Erythroblast (primary cell): ENCODE measurements at regions not wholly inside any gene's neighbourhood (a gene's known extent, or its start where the extent isn't known, plus 50 kb on each side); places are given as distances from the start of the nearest gene placed in this dataset.
"Not testable (repeated sequence)": the region's sequence is repeated elsewhere in the genome, so short reads cannot be mapped to it uniquely, and the experiment has no call there.

Source experiments
- DNase-seq, 2 experiments: peaks; one replicate each; lab custom pipeline; 2025; lab: John Stamatoyannopoulos, UW
- GATA1 ChIP-seq: IDR thresholded peaks from 2 replicates; pipeline ENCODE4 v1.6.1; 2011; ENCODE audit warnings: low read depth, mild to moderate bottlenecking, control low read depth, low read length, moderate library complexity
- POLR2A ChIP-seq: IDR thresholded peaks from 2 replicates; pipeline ENCODE4 v1.6.1; 2011; ENCODE audit warnings: mild to moderate bottlenecking, low read length

GRCh38 chr2:145807554-145807953, 1287.6 kb upstream of the ZEB2 start:
- no peak for TF ChIP-seq GATA1
- no peak for TF ChIP-seq POLR2A
- DNase-seq = no peak

- DNase-seq = no peak
Measured at GRCh38 chr2:145806546-145806945, 1286.6 kb upstream of the ZEB2 start.

GRCh38 chr2:145802133-145802532, 1282.2 kb upstream of the ZEB2 start:
- no peak for DNase-seq
- TF ChIP-seq GATA1 (no peak), POLR2A (no peak)

More at GRCh38 chr2:145806546-145806945, 1286.6 kb upstream of the ZEB2 start:
- TF ChIP-seq POLR2A (no peak), GATA1 (no peak)

GRCh38 chr2:145801210-145801609, 1281.3 kb upstream of the ZEB2 start:
- no peak for TF ChIP-seq POLR2A
- TF ChIP-seq GATA1 = no peak
- no peak for DNase-seq

GRCh38 chr2:145800151-145801091, 1280.5 kb upstream of the ZEB2 start:
- no peak for TF ChIP-seq POLR2A
- TF ChIP-seq GATA1 = no peak
- peak; percentile 4 to 41 for DNase-seq

- DNase-seq = no peak
- TF ChIP-seq POLR2A (no peak), GATA1 (no peak)
Measured at GRCh38 chr2:145799595-145800108, 1279.7 kb upstream of the ZEB2 start.

- TF ChIP-seq POLR2A (no peak), GATA1 (no peak)
- no peak for DNase-seq
Measured at GRCh38 chr2:145798419-145798818, 1278.5 kb upstream of the ZEB2 start.

- DNase-seq = no peak
- no peak for TF ChIP-seq POLR2A
- TF ChIP-seq GATA1 = no peak
Measured at GRCh38 chr2:145797692-145798091, 1277.8 kb upstream of the ZEB2 start.

GRCh38 chr2:145792745-145793144, 1272.8 kb upstream of the ZEB2 start:
- DNase-seq = no peak
- TF ChIP-seq POLR2A (no peak), GATA1 (no peak)

GRCh38 chr2:145789636-145790035, 1269.7 kb upstream of the ZEB2 start:
- DNase-seq = peak in 1 of 2 experiments; percentile 16
- no peak for TF ChIP-seq GATA1
- TF ChIP-seq POLR2A = no peak

GRCh38 chr2:145787597-145788361, 1267.9 kb upstream of the ZEB2 start:
- DNase-seq = not testable (repeated sequence)

GRCh38 chr2:145782607-145783006, 1262.7 kb upstream of the ZEB2 start:
- DNase-seq = not testable (repeated sequence)

- TF ChIP-seq GATA1 = no peak
- DNase-seq = no peak
Measured at GRCh38 chr2:145777914-145778313, 1258.0 kb upstream of the ZEB2 start.

- DNase-seq = no peak
- TF ChIP-seq GATA1 (no peak), POLR2A (no peak)
Measured at GRCh38 chr2:145777297-145777696, 1257.4 kb upstream of the ZEB2 start.

- no peak for DNase-seq
- TF ChIP-seq GATA1 (no peak), POLR2A (no peak)
Measured at GRCh38 chr2:145775591-145775990, 1255.7 kb upstream of the ZEB2 start.
